H1 (cell line): ENCODE measurements at regions not wholly inside any gene's neighbourhood (a gene's known extent, or its start where the extent isn't known, plus 50 kb on each side); places are given as distances from the start of the nearest gene placed in this dataset.

Experiments used
- CTCF ChIA-PET: fragments of 300-600 bp; sonication (Branson Sonifier 250); formaldehyde crosslinking; loops from one replicate; lab custom pipeline; 2021; ENCODE audit not compliant: partially characterized antibody; lab: Charles Lee
- POLR2A ChIA-PET: fragments of 300-600 bp; sonication (Branson Sonifier 250); formaldehyde crosslinking; loops from one replicate; lab custom pipeline; 2021; ENCODE audit warnings: inconsistent platforms; ENCODE audit not compliant: partially characterized antibody; lab: Charles Lee
- DNase-seq, 2 experiments: peaks; one replicate each; pipeline versions ENCODE4 v3.0.0 to v3.0.0-alpha.2; 2010 to 2022; ENCODE audit warnings: low spot score in 2 of 2, low read depth in 1 of 2, mixed read lengths in 1 of 2
- FAIRE-seq: peaks from 2 replicates; lab custom pipeline; 2011; peaks lifted over from hg19 to GRCh38; lab: Jason Lieb, UNC
- H2AFZ ChIP-seq: 2 replicates; pipeline ENCODE4 v1.8.1; 2012; ENCODE audit warnings: low read length, inconsistent platforms
- H2AK5ac ChIP-seq: 2 replicates; pipeline ENCODE4 v1.6.1; 2013; ENCODE audit warnings: low read depth, low read length
- H2BK120ac ChIP-seq: replicated peaks from 2 replicates; pipeline ENCODE3; 2013; ENCODE audit warnings: low read depth, low read length, inconsistent platforms
- H2BK12ac ChIP-seq: 2 replicates; pipeline ENCODE4 v1.6.1; 2013; ENCODE audit warnings: low read depth, low read length
- H2BK15ac ChIP-seq: 2 replicates; pipeline ENCODE4 v1.6.1; 2013; ENCODE audit warnings: low read length
- H2BK20ac ChIP-seq: 2 replicates; pipeline ENCODE4 v1.6.1; 2013; ENCODE audit warnings: low read length
- H2BK5ac ChIP-seq: 2 replicates; pipeline ENCODE4 v1.6.1; 2013; ENCODE audit warnings: low read depth, low read length
- H3K14ac ChIP-seq: 2 replicates; pipeline ENCODE4 v1.6.1; 2013; ENCODE audit warnings: inconsistent platforms; ENCODE audit not compliant: insufficient read length
- H3K18ac ChIP-seq: 2 replicates; pipeline ENCODE4 v1.6.1; 2013; ENCODE audit warnings: low read length; ENCODE audit errors: extremely low read depth
- H3K23ac ChIP-seq: 2 replicates; pipeline ENCODE4 v1.6.1; 2013; ENCODE audit warnings: inconsistent platforms; ENCODE audit not compliant: insufficient read length
- H3K23me2 ChIP-seq: 2 replicates; pipeline ENCODE4 v1.6.1; 2013; ENCODE audit warnings: low read depth, low read length
- H3K27ac ChIP-seq: 2 replicates; pipeline ENCODE4 v1.6.1; 2011; ENCODE audit warnings: low read depth, low read length, inconsistent platforms
- H3K27me3 ChIP-seq, 4 experiments: replicated peaks in 1 of 4; 1 replicate in 1 of 4; 2 replicates in 3 of 4; pipeline versions ENCODE4 v1.6.1 to v1.8.1; 2011 to 2013; ENCODE audit warnings: low read length in 3 of 4, mild to moderate bottlenecking in 3 of 4, inconsistent platforms in 2 of 4, mixed read lengths in 2 of 4, moderate library complexity in 1 of 4; ENCODE audit not compliant: control insufficient read depth in 3 of 4, insufficient read depth in 3 of 4; ENCODE audit errors: extremely low read depth in 1 of 4
- H3K36me3 ChIP-seq, 4 experiments: 2 replicates each; pipeline versions ENCODE4 v1.6.1 to v1.8.1; 2011 to 2013; ENCODE audit warnings: mild to moderate bottlenecking in 4 of 4, low read length in 3 of 4, moderate library complexity in 2 of 4, control low read depth in 1 of 4, inconsistent platforms in 1 of 4; ENCODE audit not compliant: insufficient read depth in 4 of 4, control insufficient read depth in 2 of 4
- H3K4ac ChIP-seq: replicated peaks from 2 replicates; pipeline ENCODE3; 2013; ENCODE audit warnings: low read length, low read depth, mixed read lengths, inconsistent platforms; ENCODE audit not compliant: insufficient read length
- H3K4me1 ChIP-seq, 4 experiments: replicated peaks in 1 of 4; 1 replicate in 1 of 4; 2 replicates in 3 of 4; pipeline versions ENCODE4 v1.6.1 to v1.8.1; 2011 to 2013; ENCODE audit warnings: low read length in 3 of 4, inconsistent platforms in 2 of 4, mixed read lengths in 1 of 4; ENCODE audit not compliant: insufficient read depth in 4 of 4, control insufficient read depth in 3 of 4
- H3K4me2 ChIP-seq, 2 experiments: 2 replicates each; pipeline versions ENCODE4 v1.6.1 to v1.8.1; 2011 to 2013; ENCODE audit warnings: low read depth in 2 of 2, low read length in 2 of 2, control low read depth in 1 of 2, inconsistent platforms in 1 of 2, mild to moderate bottlenecking in 1 of 2; ENCODE audit not compliant: insufficient read depth in 1 of 2
- H3K4me3 ChIP-seq, 4 experiments: fragments of 200-600, 300-600 bp in 1 of 4; sonication (generic), shearing (Covaris generic), sonication (Bioruptor Twin) in 1 of 4; 2 replicates each; pipeline versions ENCODE4 v1.5.1 to v1.8.1; 2011 to 2016; ENCODE audit warnings: low read length in 4 of 4, low read depth in 3 of 4, control low read depth in 2 of 4, inconsistent platforms in 2 of 4, mild to moderate bottlenecking in 2 of 4, mixed read lengths in 1 of 4, moderate library complexity in 1 of 4; ENCODE audit not compliant: insufficient read depth in 2 of 4; ENCODE audit errors: extremely low read depth in 1 of 4
- H3K56ac ChIP-seq: replicated peaks from 2 replicates; pipeline ENCODE3; 2013; ENCODE audit warnings: low read depth, mild to moderate bottlenecking, mixed read lengths, low read length, inconsistent platforms; ENCODE audit not compliant: insufficient read length
- H3K79me1 ChIP-seq: 2 replicates; pipeline ENCODE4 v1.6.1; 2013; ENCODE audit warnings: low read depth, low read length, control low read depth
- H3K79me2 ChIP-seq, 2 experiments: 2 replicates each; pipeline versions ENCODE4 v1.6.1 to v1.8.1; 2012 to 2013; ENCODE audit warnings: low read length in 2 of 2, mild to moderate bottlenecking in 2 of 2, inconsistent platforms in 1 of 2; ENCODE audit not compliant: insufficient read depth in 2 of 2, control insufficient read depth in 1 of 2
- H3K9ac ChIP-seq, 4 experiments: replicated peaks in 1 of 4; 1 replicate in 1 of 4; 2 replicates in 3 of 4; pipeline versions ENCODE4 v1.6.1 to v1.8.1; 2011 to 2013; ENCODE audit warnings: low read depth in 3 of 4, low read length in 3 of 4, control low read depth in 2 of 4, mild to moderate bottlenecking in 2 of 4, moderate library complexity in 2 of 4, inconsistent platforms in 1 of 4; ENCODE audit errors: extremely low read depth in 1 of 4
- H3K9me3 ChIP-seq, 2 experiments: 2 replicates each; pipeline versions ENCODE4 v1.6.1 to v1.8.1; 2012 to 2013; ENCODE audit warnings: mild to moderate bottlenecking in 2 of 2, moderate library complexity in 2 of 2, control low read depth in 1 of 2, inconsistent platforms in 1 of 2, low read depth in 1 of 2, low read length in 1 of 2, mixed read lengths in 1 of 2; ENCODE audit not compliant: insufficient read depth in 2 of 2
- H4K20me1 ChIP-seq, 2 experiments: replicated peaks in 1 of 2; 2 replicates each; pipeline versions ENCODE3 to v1.8.1; 2011 to 2013; ENCODE audit warnings: inconsistent platforms in 2 of 2, low read length in 2 of 2, mild to moderate bottlenecking in 1 of 2; ENCODE audit not compliant: insufficient read depth in 2 of 2, control insufficient read depth in 1 of 2
- H4K5ac ChIP-seq: 2 replicates; pipeline ENCODE4 v1.6.1; 2013; ENCODE audit warnings: low read length, low read depth, mixed read lengths, inconsistent platforms; ENCODE audit not compliant: insufficient read length
- H4K8ac ChIP-seq: 2 replicates; pipeline ENCODE4 v1.8.0; 2013; ENCODE audit warnings: mild to moderate bottlenecking, moderate library complexity, low read length, inconsistent platforms; ENCODE audit not compliant: insufficient read depth; ENCODE audit errors: extremely low read depth
- H4K91ac ChIP-seq: replicated peaks from 2 replicates; pipeline ENCODE3; 2013; ENCODE audit warnings: low read length, mixed read lengths, inconsistent platforms; ENCODE audit not compliant: insufficient read length
- CTCF ChIP-seq, 3 experiments: IDR thresholded peaks; 1 replicate in 2 of 3; 2 replicates in 1 of 3; pipeline versions ENCODE4 v1.5.1 to v1.6.1; 2011; ENCODE audit warnings: low read length in 3 of 3, mild to moderate bottlenecking in 3 of 3, inconsistent platforms in 2 of 3, low read depth in 1 of 3, moderate library complexity in 1 of 3; ENCODE audit not compliant: insufficient read depth in 1 of 3; ENCODE audit errors: control extremely low read depth in 1 of 3
- KDM5A ChIP-seq: fragments of 200-600 bp; IDR thresholded peaks from 2 replicates; pipeline ENCODE4 v1.7.1; 2012; ENCODE audit warnings: mild to moderate bottlenecking, low read length, inconsistent platforms, mixed read lengths
- MAX ChIP-seq: IDR thresholded peaks from 2 replicates; pipeline ENCODE4 v1.6.1; 2012; ENCODE audit warnings: inconsistent platforms
- RFX5 ChIP-seq: IDR thresholded peaks from 2 replicates; pipeline ENCODE4 v1.6.1; 2011; ENCODE audit warnings: low read depth, low read length, improper control_type of control experiment, borderline replicate concordance
- USF2 ChIP-seq: IDR thresholded peaks from 2 replicates; pipeline ENCODE4 v1.6.1; 2011; ENCODE audit warnings: low read length, improper control_type of control experiment
- WGBS, 2 experiments: shearing (Covaris generic) in 1 of 2; methylation state at CpG; one replicate each; pipeline versions ENCODE4 v1.1.6 to v1.1.7; 2013 to 2015; ENCODE audit warnings: low lambda C conversion rate in 2 of 2, mixed read lengths in 2 of 2, inconsistent platforms in 1 of 2, low coverage in 1 of 2, missing lambda C conversion rate in 1 of 2; ENCODE audit not compliant: insufficient replicate concordance in 2 of 2, insufficient coverage in 1 of 2, insufficient read length in 1 of 2; ENCODE audit errors: extremely low coverage in 1 of 2, missing lambda C conversion rate in 1 of 2; 5-methylcytosine and 5-hydroxymethylcytosine counted together

GRCh38 chr3:154745929-154746328 is 315.9 kb upstream of the GPR149 start:
- Histone ChIP-seq H4K5ac (no peak overlapping the region), H3K4ac (no peak overlapping the region), H3K4me1 (no peaks in the 10 kb centered on the region), H3K18ac (no peak overlapping the region), H3K23me2 (no peaks in the 10 kb centered on the region), H2BK20ac (no peak overlapping the region), H3K79me1 (no peaks in the 10 kb centered on the region), H4K8ac (no peak overlapping the region), H3K14ac (no peak overlapping the region), H2BK120ac (no peak overlapping the region), H3K23ac (no peak overlapping the region), H2AFZ (no peak overlapping the region), H3K36me3 (no peaks in the 10 kb centered on the region), H2BK15ac (no peak overlapping the region), H2BK12ac (no peak overlapping the region), H3K27ac (no peak overlapping the region), H3K4me2 (no peak overlapping the region), H3K4me3 (no peak overlapping the region), H3K79me2 (no peaks in the 10 kb centered on the region), H2BK5ac (no peak overlapping the region), H4K20me1 (no peaks in the 10 kb centered on the region), H3K56ac (no peak overlapping the region), H3K9me3 (no peaks in the 10 kb centered on the region), H2AK5ac (no peak overlapping the region), H3K27me3 (no peaks in the 10 kb centered on the region), H4K91ac (no peak overlapping the region), H3K9ac (no peak overlapping the region)
- 89% methylated on average over 1 of the region's 1 CpG; no CpG with 5 or more reads in 1 of the 2 experiments for WGBS, 2 experiments
- FAIRE-seq (no peak), DNase-seq (no peak)
- no peak for TF ChIP-seq RFX5
- no peak for TF ChIP-seq CTCF (IDR thresholded peaks at IDR 0.05; ENCODE audit: control extremely low read depth in 1 of 3, insufficient read depth in 1 of 3, low read depth in 1 of 3, low read length in 3 of 3)
- no peak for TF ChIP-seq KDM5A
- no peak for TF ChIP-seq MAX
- no peak for TF ChIP-seq USF2
- ChIA-PET CTCF (no interaction called here), POLR2A (no interaction called here)
